SK-N-SH (cell line): ENCODE measurements at regions not wholly inside any gene's neighbourhood (a gene's known extent, or its start where the extent isn't known, plus 50 kb on each side); places are given as distances from the start of the nearest gene placed in this dataset.

ENCODE experiments used
- CHD2 ChIP-seq: fragments of 150-350 bp; IDR thresholded peaks from 2 replicates; pipeline ENCODE4 v1.6.1; 2018; ENCODE audit warnings: low read length; ENCODE audit not compliant: partially characterized antibody
- ELF1 ChIP-seq: IDR thresholded peaks from 2 replicates; pipeline ENCODE4 v1.4.0; 2012
- EP300 ChIP-seq, 2 experiments: IDR thresholded peaks; 2 replicates each; pipeline versions ENCODE4 v1.4.0 to v1.6.1; 2012; ENCODE audit warnings: borderline replicate concordance in 1 of 2, low read depth in 1 of 2, low read length in 1 of 2
- EZH2phosphoT487 ChIP-seq: fragments of 200-600 bp; sonication (generic); IDR thresholded peaks from 2 replicates; pipeline ENCODE4 v1.6.1; 2017; ENCODE audit warnings: low read depth, mixed run types, mild to moderate bottlenecking, antibody characterized with exemption, moderate library complexity, borderline replicate concordance
- FOSL2 ChIP-seq: IDR thresholded peaks from 2 replicates; pipeline ENCODE4 v1.4.0; 2012; ENCODE audit warnings: low read depth, mild to moderate bottlenecking, moderate library complexity, borderline replicate concordance
- GATA2 ChIP-seq: sonication (generic); formaldehyde crosslinking; IDR thresholded peaks from 2 replicates; pipeline ENCODE4 v1.5.0; 2020; ENCODE audit warnings: mild to moderate bottlenecking, missing genetic modification reagents
- POLR2AphosphoS5 ChIP-seq: IDR thresholded peaks from 2 replicates; pipeline ENCODE4 v1.6.1; 2012; ENCODE audit warnings: low read depth, low read length
- SIN3A ChIP-seq: IDR thresholded peaks from 2 replicates; pipeline ENCODE4 v1.6.1; 2012; ENCODE audit warnings: low read depth, mild to moderate bottlenecking, low read length, moderate library complexity, borderline replicate concordance
- YY1 ChIP-seq: IDR thresholded peaks from 2 replicates; pipeline ENCODE4 v1.4.0; 2012; ENCODE audit warnings: low read depth, mild to moderate bottlenecking
- TF ChIP-seq, protein P1 (sequence below): IDR thresholded peaks from 2 replicates; pipeline ENCODE4 v1.4.0; 2012; ENCODE audit warnings: low read depth
- TF ChIP-seq, protein P2 (sequence below): fragments of 200-600 bp; sonication (generic); IDR thresholded peaks from 2 replicates; pipeline ENCODE4 v1.6.1; 2017; ENCODE audit warnings: antibody characterized with exemption, mild to moderate bottlenecking, moderate library complexity
- TF ChIP-seq, protein P3 (sequence below): fragments of 150-350 bp; IDR thresholded peaks from 2 replicates; pipeline ENCODE4 v1.6.1; 2017; ENCODE audit warnings: antibody characterized with exemption, low read length, low read depth, borderline replicate concordance

DNA sequence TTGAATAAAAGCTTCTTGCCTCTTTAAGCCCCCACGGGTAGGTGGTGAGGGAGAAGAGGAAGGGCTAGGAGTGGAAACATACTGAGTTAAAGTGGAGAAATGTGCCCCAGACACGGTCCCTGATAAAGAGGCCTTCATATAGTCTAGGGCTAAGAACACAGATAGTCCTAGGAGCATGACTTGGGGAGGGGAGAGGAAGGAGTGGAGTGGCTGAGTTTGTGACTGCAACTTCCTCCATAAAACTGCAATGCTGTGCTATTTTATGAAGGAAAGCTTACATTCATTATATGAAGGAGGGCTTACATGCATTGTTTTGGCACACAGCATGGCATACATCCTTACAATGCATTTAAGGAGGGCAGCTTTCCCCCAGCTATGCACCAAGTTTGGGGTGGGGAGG lies 1129.4 kb upstream of the LRRTM3 start:
- TF ChIP-seq, protein P1, sequence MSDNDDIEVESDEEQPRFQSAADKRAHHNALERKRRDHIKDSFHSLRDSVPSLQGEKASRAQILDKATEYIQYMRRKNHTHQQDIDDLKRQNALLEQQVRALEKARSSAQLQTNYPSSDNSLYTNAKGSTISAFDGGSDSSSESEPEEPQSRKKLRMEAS: no peak
- no peak for TF ChIP-seq YY1
- TF ChIP-seq, protein P2, sequence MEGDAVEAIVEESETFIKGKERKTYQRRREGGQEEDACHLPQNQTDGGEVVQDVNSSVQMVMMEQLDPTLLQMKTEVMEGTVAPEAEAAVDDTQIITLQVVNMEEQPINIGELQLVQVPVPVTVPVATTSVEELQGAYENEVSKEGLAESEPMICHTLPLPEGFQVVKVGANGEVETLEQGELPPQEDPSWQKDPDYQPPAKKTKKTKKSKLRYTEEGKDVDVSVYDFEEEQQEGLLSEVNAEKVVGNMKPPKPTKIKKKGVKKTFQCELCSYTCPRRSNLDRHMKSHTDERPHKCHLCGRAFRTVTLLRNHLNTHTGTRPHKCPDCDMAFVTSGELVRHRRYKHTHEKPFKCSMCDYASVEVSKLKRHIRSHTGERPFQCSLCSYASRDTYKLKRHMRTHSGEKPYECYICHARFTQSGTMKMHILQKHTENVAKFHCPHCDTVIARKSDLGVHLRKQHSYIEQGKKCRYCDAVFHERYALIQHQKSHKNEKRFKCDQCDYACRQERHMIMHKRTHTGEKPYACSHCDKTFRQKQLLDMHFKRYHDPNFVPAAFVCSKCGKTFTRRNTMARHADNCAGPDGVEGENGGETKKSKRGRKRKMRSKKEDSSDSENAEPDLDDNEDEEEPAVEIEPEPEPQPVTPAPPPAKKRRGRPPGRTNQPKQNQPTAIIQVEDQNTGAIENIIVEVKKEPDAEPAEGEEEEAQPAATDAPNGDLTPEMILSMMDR: no peak
- no peak for TF ChIP-seq EP300 (IDR thresholded peaks at IDR 0.05; ENCODE audit: borderline replicate concordance in 1 of 2, low read depth in 1 of 2, low read length in 1 of 2)
- TF ChIP-seq POLR2AphosphoS5: no peak
- no peak for TF ChIP-seq ELF1
- TF ChIP-seq SIN3A: no peak
- TF ChIP-seq CHD2: no peak
- no peak for TF ChIP-seq EZH2phosphoT487
- TF ChIP-seq, protein P3, sequence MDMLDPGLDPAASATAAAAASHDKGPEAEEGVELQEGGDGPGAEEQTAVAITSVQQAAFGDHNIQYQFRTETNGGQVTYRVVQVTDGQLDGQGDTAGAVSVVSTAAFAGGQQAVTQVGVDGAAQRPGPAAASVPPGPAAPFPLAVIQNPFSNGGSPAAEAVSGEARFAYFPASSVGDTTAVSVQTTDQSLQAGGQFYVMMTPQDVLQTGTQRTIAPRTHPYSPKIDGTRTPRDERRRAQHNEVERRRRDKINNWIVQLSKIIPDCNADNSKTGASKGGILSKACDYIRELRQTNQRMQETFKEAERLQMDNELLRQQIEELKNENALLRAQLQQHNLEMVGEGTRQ: no peak
- no peak for TF ChIP-seq GATA2 (CRISPR knock-in tag)
- TF ChIP-seq FOSL2: no peak
